CD4-positive, alpha-beta T cell treated with Interleukin-15 for 4 hours (primary cell): ENCODE measurements at regions not wholly inside any gene's neighbourhood (a gene's known extent, or its start where the extent isn't known, plus 50 kb on each side); places are given as distances from the start of the nearest gene placed in this dataset.

Experiments
- DNase-seq: peaks from one replicate; pipeline ENCODE4 v3.0.0-alpha.2; 2020; ENCODE audit warnings: low spot score

- DNase-seq = no peak
Observed at GRCh38 chr6:8525370-8525769, 90.0 kb upstream of the SLC35B3 start.

DNA sequence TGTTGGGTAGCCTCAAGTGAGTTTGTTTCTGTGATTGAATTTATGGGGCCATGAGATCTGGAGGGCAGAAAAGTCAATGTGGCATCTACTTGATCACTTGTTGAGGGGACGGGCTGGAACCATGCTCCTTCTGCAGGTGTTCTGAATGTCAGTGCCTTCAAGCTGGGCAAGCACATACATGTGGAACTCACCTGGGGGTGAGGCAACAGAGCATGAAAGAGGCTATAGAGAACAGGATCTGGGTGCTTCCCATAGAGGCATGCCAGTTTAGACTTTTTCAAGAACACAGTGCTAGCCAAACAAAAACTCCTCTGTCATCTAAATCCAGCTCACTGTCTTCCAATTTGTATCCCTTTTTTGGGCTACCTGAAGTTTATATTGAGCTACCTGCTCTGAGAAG is 77.8 kb upstream of the SLC35B3 start:
- no peak for DNase-seq

DNA sequence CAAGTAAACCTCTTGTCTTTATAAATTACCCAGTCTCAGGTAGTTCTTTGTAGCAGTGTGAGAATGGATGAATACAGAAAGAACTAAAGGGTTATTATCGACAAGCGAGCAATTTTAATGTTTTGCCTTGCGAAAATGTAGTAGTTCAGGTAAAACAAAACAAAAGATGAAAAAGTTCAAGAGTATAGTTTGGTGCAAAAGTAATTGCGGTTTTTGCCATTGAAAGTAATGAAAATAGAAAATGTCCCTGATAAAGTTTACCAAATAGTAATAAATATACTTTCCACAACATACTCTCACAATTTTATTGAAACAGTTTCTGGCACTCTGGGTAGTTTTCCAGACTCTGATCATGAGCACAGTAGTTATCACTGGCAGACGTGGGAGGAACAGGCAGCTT is 71.9 kb upstream of the SLC35B3 start:
- no peak for DNase-seq

DNA sequence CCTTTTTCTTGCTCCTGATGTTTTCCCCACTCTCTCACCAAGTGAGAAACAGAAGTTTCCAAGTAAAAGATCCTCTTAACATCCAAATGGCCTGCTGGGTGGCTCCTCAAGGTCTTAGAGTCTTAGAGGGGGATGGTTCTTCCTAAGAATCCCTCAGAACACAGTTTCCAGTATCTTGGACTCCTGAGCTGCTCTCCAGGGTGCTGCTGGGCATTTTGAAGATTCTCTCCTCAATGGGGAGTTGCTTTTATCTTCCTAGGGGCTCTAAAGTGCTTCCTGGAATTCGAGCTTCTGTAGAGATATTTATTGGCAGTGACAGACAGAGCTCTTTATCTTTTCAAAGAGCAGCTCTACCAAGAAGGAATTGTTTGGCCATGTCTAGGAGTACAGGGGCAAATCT is 70.8 kb upstream of the SLC35B3 start:
- no peak for DNase-seq

- no peak for DNase-seq
Observed at GRCh38 chr6:8499540-8499939, 64.2 kb upstream of the SLC35B3 start.

DNA sequence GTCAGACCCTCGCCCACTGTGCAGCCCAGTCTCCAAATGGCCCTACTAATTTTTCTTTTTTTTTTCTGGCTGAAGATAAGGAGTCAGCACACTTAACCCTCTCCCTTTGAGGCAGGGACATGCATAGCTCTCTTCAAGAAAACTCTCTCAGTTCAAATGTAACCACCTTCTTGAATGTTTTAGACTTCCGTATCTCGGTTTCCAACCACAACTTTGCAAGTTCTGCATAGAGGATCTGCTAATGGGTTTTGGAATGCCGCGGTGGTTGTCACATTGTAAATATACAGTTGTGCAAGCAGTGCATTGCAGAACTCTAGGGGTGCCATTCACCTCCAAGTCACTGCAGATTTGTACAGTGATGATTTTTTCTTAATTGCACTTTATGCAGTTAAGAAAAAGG is 59.4 kb upstream of the SLC35B3 start:
- no peak for DNase-seq

DNA sequence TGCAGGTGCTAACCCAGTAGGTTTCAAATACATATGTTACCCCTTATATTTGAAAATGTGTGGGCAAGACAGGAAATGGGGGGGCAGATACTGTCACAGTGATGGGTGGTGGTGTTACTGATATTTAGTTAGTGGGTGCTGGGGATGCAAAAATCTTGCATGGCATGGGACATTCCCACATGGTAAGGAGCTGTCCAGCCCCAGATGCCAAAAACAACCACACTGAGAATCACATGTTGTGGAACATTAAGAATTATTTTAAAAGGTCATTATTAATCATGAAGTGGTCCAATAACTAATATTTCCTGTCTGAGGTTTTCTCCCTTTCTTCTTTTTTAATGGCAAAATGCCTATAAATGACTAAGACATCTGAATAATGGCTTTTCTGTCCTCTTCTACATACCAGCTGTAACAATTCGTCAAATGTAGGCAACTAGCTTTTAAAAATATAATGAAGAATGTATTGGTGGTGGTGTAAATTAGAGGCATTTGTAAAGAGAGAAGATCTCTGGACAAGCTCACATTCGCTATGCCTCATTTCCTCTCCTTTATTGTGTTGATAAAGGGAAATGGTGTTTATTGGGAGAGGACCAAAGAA is 57.3 kb upstream of the SLC35B3 start:
- no peak for DNase-seq
